Small intestine (tissue), 7 donors: ENCODE measurements at regions not wholly inside any gene's neighbourhood (a gene's known extent, or its start where the extent isn't known, plus 50 kb on each side); places are given as distances from the start of the nearest gene placed in this dataset.

ENCODE experiments used
- DNase-seq, 2 donors: peaks; one replicate each; pipeline versions ENCODE4 v3.0.0 to v3.0.0-alpha.2; 2013
- FAIRE-seq: peaks from 2 replicates; lab custom pipeline; 2012; peaks lifted over from hg19 to GRCh38; lab: Jason Lieb, UNC
- H3K27ac ChIP-seq, 3 donors: one replicate each; pipeline ENCODE4 v1.5.1; 2013; ENCODE audit warnings: low read length in 2 of 3, mild to moderate bottlenecking in 2 of 3, control low read depth in 1 of 3, inconsistent platforms in 1 of 3, low read depth in 1 of 3, moderate library complexity in 1 of 3
- H3K27me3 ChIP-seq, 3 donors: one replicate each; pipeline ENCODE4 v1.6.1; 2013; ENCODE audit warnings: low read length in 3 of 3, inconsistent platforms in 1 of 3; ENCODE audit not compliant: control insufficient read depth in 3 of 3, insufficient read depth in 3 of 3
- H3K36me3 ChIP-seq, 3 donors: one replicate each; pipeline ENCODE4 v1.6.1; 2013; ENCODE audit warnings: low read length in 3 of 3, inconsistent platforms in 1 of 3, low read depth in 1 of 3, mild to moderate bottlenecking in 1 of 3, moderate library complexity in 1 of 3; ENCODE audit not compliant: control insufficient read depth in 3 of 3, insufficient read depth in 2 of 3
- H3K4me1 ChIP-seq, 3 donors: one replicate each; pipeline ENCODE4 v1.6.1; 2013; ENCODE audit warnings: low read length in 2 of 3, inconsistent platforms in 1 of 3, low read depth in 1 of 3, mild to moderate bottlenecking in 1 of 3, moderate library complexity in 1 of 3; ENCODE audit not compliant: control insufficient read depth in 3 of 3, insufficient read depth in 2 of 3
- H3K4me3 ChIP-seq, 3 donors: one replicate each; pipeline ENCODE4 v1.5.1; 2013; ENCODE audit warnings: low read length in 3 of 3, control low read depth in 1 of 3, inconsistent platforms in 1 of 3, low read depth in 1 of 3, mild to moderate bottlenecking in 1 of 3, moderate library complexity in 1 of 3
- H3K9me3 ChIP-seq, 2 donors: one replicate each; pipeline ENCODE4 v1.6.1; 2013; ENCODE audit warnings: low read depth in 1 of 2, low read length in 1 of 2; ENCODE audit not compliant: control insufficient read depth in 2 of 2, insufficient read depth in 1 of 2
- WGBS, 3 donors: extraction: QIAGEN DNeasy Blood & Tissue Kit; methylation state at CpG; one replicate each; pipeline ENCODE4 v1.1.7; 2013; 5-methylcytosine and 5-hydroxymethylcytosine counted together
- donor health status: healthy with polysubstance abuse.
- donor health status: control.
- donor health status: control.
- donor health status: Bipolar disorder and iron deficiency.
- donor health status: healthy.

GRCh38 chr2:163265562-163265961 lies 427.0 kb upstream of the KCNH7 start:
- Histone ChIP-seq H3K36me3 (no peaks in the 10 kb centered on the region), H3K4me1 (no peaks in the 10 kb centered on the region), H3K9me3 (no peaks in the 10 kb centered on the region), H3K27ac (no peak overlapping the region), H3K4me3 (no peak overlapping the region), H3K27me3 (no peaks in the 10 kb centered on the region)
- FAIRE-seq, result no peak
- DNase-seq, result no peak

GRCh38 chr2:163264341-163264740 lies 425.8 kb upstream of the KCNH7 start:
- no peaks in the 10 kb centered on the region for H3K27me3 ChIP-seq
- H3K27ac ChIP-seq, result no peak overlapping the region
- DNase-seq, result no peak
- 20 to 35% (median 30%) methylated on average over 1 of the region's 1 CpG for WGBS, 3 donors
- H3K9me3 ChIP-seq, result no peaks in the 10 kb centered on the region
- no peaks in the 10 kb centered on the region for H3K4me1 ChIP-seq
- no peak for FAIRE-seq
- no peaks in the 10 kb centered on the region for H3K36me3 ChIP-seq
- no peak overlapping the region for H3K4me3 ChIP-seq

- no peaks in the 10 kb centered on the region for H3K4me1 ChIP-seq
- no peak overlapping the region for H3K27ac ChIP-seq
- no peaks in the 10 kb centered on the region for H3K36me3 ChIP-seq
- no peaks in the 10 kb centered on the region for H3K9me3 ChIP-seq
- H3K27me3 ChIP-seq, result no peaks in the 10 kb centered on the region
- FAIRE-seq, result no peak
- DNase-seq, result no peak
- no peak overlapping the region for H3K4me3 ChIP-seq
Observed at GRCh38 chr2:163259489-163259888, 420.9 kb upstream of the KCNH7 start.

- no peaks in the 10 kb centered on the region for H3K9me3 ChIP-seq
- FAIRE-seq (no peak), DNase-seq (no peak)
- H3K27ac ChIP-seq, result no peak overlapping the region
- H3K4me1 ChIP-seq, result no peaks in the 10 kb centered on the region
- H3K36me3 ChIP-seq, result no peaks in the 10 kb centered on the region
- H3K27me3 ChIP-seq, result no peaks in the 10 kb centered on the region
- H3K4me3 ChIP-seq, result no peak overlapping the region
Observed at GRCh38 chr2:163255086-163255485, 416.5 kb upstream of the KCNH7 start.

GRCh38 chr2:163253621-163254285 lies 415.2 kb upstream of the KCNH7 start:
- Histone ChIP-seq H3K36me3 (no peaks in the 10 kb centered on the region), H3K27me3 (no peaks in the 10 kb centered on the region), H3K4me3 (no peak overlapping the region), H3K27ac (no peak overlapping the region), H3K4me1 (no peaks in the 10 kb centered on the region), H3K9me3 (no peaks in the 10 kb centered on the region)
- WGBS, 3 donors, result 55 to 67% (median 58%) methylated on average over 6 of the region's 6 CpGs
- DNase-seq (no peak), FAIRE-seq (no peak)

- 62 to 82% (median 66%) methylated on average over 3 of the region's 3 CpGs for WGBS, 3 donors
Observed at GRCh38 chr2:163252199-163252598, 413.6 kb upstream of the KCNH7 start.

GRCh38 chr2:163248376-163249253 lies 410.0 kb upstream of the KCNH7 start:
- Histone ChIP-seq H3K9me3 (no peaks in the 10 kb centered on the region), H3K27me3 (no peaks in the 10 kb centered on the region), H3K27ac (no peak overlapping the region), H3K4me3 (no peak overlapping the region), H3K36me3 (no peaks in the 10 kb centered on the region), H3K4me1 (no peaks in the 10 kb centered on the region)
- DNase-seq, result no peak
- FAIRE-seq, result no peak
- 51 to 65% (median 64%) methylated on average over 5 of the region's 5 CpGs for WGBS, 3 donors

More at GRCh38 chr2:163252199-163252598, 413.6 kb upstream of the KCNH7 start:
- Histone ChIP-seq H3K36me3 (no peaks in the 10 kb centered on the region), H3K4me3 (no peak overlapping the region), H3K9me3 (no peaks in the 10 kb centered on the region), H3K4me1 (no peaks in the 10 kb centered on the region), H3K27me3 (no peaks in the 10 kb centered on the region), H3K27ac (no peak overlapping the region)
- FAIRE-seq (no peak), DNase-seq (no peak)

GRCh38 chr2:163247847-163248220 lies 409.3 kb upstream of the KCNH7 start:
- no peak overlapping the region for H3K4me3 ChIP-seq
- H3K4me1 ChIP-seq, result no peaks in the 10 kb centered on the region
- no peak overlapping the region for H3K27ac ChIP-seq
- no peak for FAIRE-seq
- no peaks in the 10 kb centered on the region for H3K36me3 ChIP-seq
- DNase-seq, result no peak
- H3K27me3 ChIP-seq, result no peaks in the 10 kb centered on the region
- 40 to 70% (median 48%) methylated on average over 2 of the region's 2 CpGs for WGBS, 3 donors
- no peaks in the 10 kb centered on the region for H3K9me3 ChIP-seq
